ENCODE measurements at regions not wholly inside any gene's neighbourhood (a gene's known extent, or its start where the extent isn't known, plus 50 kb on each side); places are given as distances from the start of the nearest gene placed in this dataset.

DNA sequence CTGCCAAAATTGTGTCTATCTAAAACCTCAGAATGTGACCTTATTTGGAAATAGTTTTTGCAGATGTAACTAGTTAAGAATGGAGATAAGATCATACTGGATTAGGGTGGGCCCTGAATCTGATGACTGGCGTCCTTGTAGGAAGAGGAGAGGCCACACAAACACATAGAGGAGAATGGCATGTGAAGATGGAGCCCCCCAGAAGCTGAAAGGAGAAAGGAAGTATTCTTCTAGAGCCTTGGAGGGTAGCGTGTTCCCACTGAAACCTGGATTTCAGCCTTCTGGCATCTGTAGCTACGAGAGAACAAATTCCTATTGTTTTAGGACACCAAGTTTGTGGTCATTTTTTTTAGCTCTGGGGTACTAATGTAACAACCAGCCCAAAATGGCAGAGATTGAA is 423.0 kb upstream of the TPM1 start:
- no peaks in the 10 kb centered on the region for H3K36me3 ChIP-seq (ENCODE audit: control insufficient read depth in 2 of 2, extremely low read depth in 1 of 2, insufficient read depth in 2 of 2, low read length in 2 of 2)
- no peak overlapping the region for H3K9ac ChIP-seq (ENCODE audit: control insufficient read depth, extremely low read depth, insufficient read depth, low read length)
- DNase-seq (ENCODE audit: low read depth, low spot score), result no peak
- H3K4me2 ChIP-seq (ENCODE audit: control insufficient read depth, extremely low read depth, insufficient read depth, low read depth, low read length), result no peak overlapping the region
- no peaks in the 10 kb centered on the region for H4K20me1 ChIP-seq (ENCODE audit: control insufficient read depth, extremely low read depth, insufficient read depth, low read length)
- peaks cover 2% of the 10 kb centered on the region for H3K9me1 ChIP-seq (ENCODE audit: control insufficient read depth, extremely low read depth, insufficient read depth, low read length)
- no peak overlapping the region for H3K4me3 ChIP-seq (ENCODE audit: control insufficient read depth in 2 of 3, extremely low read depth in 1 of 3, insufficient read depth in 2 of 3, low read depth in 1 of 3, low read length in 3 of 3)
- H3K79me2 ChIP-seq (ENCODE audit: control insufficient read depth, insufficient read depth, low read length), result no peaks in the 10 kb centered on the region
- TF ChIP-seq, protein P1, sequence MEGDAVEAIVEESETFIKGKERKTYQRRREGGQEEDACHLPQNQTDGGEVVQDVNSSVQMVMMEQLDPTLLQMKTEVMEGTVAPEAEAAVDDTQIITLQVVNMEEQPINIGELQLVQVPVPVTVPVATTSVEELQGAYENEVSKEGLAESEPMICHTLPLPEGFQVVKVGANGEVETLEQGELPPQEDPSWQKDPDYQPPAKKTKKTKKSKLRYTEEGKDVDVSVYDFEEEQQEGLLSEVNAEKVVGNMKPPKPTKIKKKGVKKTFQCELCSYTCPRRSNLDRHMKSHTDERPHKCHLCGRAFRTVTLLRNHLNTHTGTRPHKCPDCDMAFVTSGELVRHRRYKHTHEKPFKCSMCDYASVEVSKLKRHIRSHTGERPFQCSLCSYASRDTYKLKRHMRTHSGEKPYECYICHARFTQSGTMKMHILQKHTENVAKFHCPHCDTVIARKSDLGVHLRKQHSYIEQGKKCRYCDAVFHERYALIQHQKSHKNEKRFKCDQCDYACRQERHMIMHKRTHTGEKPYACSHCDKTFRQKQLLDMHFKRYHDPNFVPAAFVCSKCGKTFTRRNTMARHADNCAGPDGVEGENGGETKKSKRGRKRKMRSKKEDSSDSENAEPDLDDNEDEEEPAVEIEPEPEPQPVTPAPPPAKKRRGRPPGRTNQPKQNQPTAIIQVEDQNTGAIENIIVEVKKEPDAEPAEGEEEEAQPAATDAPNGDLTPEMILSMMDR (optimal IDR thresholded peaks at IDR 0.05 in 1 of 3, IDR thresholded peaks at IDR 0.05 in 1 of 3, conservative IDR thresholded peaks at IDR 0.05 in 1 of 3; ENCODE audit: extremely low read depth in 1 of 3, insufficient read depth in 2 of 3, low read length in 3 of 3), result no peak
- TF ChIP-seq EZH2 (IDR thresholded peaks at IDR 0.05; ENCODE audit: low read length), result no peak
- H3K4me1 ChIP-seq (ENCODE audit: control insufficient read depth, extremely low read depth, insufficient read depth, low read length), result peaks cover 18% of the 10 kb centered on the region
- H2AFZ ChIP-seq (ENCODE audit: control insufficient read depth, low read length), result no peak overlapping the region
- FAIRE-seq, result no peak
- no peaks in the 10 kb centered on the region for H3K27me3 ChIP-seq (ENCODE audit: control insufficient read depth, extremely low read depth, insufficient read depth, low read length)
- no peak overlapping the region for H3K27ac ChIP-seq (ENCODE audit: control insufficient read depth, insufficient read depth, low read length)
- dilution Hi-C loops (cut with MboI; ENCODE audit: extremely low pct_ligation_motif_present, low sequenced_read_pairs), result no loop called here
- no peaks in the 10 kb centered on the region for H3K9me3 ChIP-seq (ENCODE audit: control insufficient read depth, low read depth, low read length)

- H3K36me3 ChIP-seq (ENCODE audit: control insufficient read depth in 2 of 2, extremely low read depth in 1 of 2, insufficient read depth in 2 of 2, low read length in 2 of 2), result no peaks in the 10 kb centered on the region
- no peaks in the 10 kb centered on the region for H3K79me2 ChIP-seq (ENCODE audit: control insufficient read depth, insufficient read depth, low read length)
- no peak overlapping the region for H3K27ac ChIP-seq (ENCODE audit: control insufficient read depth, insufficient read depth, low read length)
- H3K4me3 ChIP-seq (ENCODE audit: control insufficient read depth in 2 of 3, extremely low read depth in 1 of 3, insufficient read depth in 2 of 3, low read depth in 1 of 3, low read length in 3 of 3), result no peak overlapping the region
- peaks cover 2% of the 10 kb centered on the region for H3K9me1 ChIP-seq (ENCODE audit: control insufficient read depth, extremely low read depth, insufficient read depth, low read length)
- no peaks in the 10 kb centered on the region for H3K27me3 ChIP-seq (ENCODE audit: control insufficient read depth, extremely low read depth, insufficient read depth, low read length)
- no peak for DNase-seq (ENCODE audit: low read depth, low spot score)
- no peak overlapping the region for H3K4me2 ChIP-seq (ENCODE audit: control insufficient read depth, extremely low read depth, insufficient read depth, low read depth, low read length)
- peaks cover 27% of the 10 kb centered on the region for H3K4me1 ChIP-seq (ENCODE audit: control insufficient read depth, extremely low read depth, insufficient read depth, low read length)
- FAIRE-seq, result no peak
- TF ChIP-seq EZH2 (IDR thresholded peaks at IDR 0.05; ENCODE audit: low read length), result no peak
- TF ChIP-seq, protein P1 (optimal IDR thresholded peaks at IDR 0.05 in 1 of 3, IDR thresholded peaks at IDR 0.05 in 1 of 3, conservative IDR thresholded peaks at IDR 0.05 in 1 of 3; ENCODE audit: extremely low read depth in 1 of 3, insufficient read depth in 2 of 3, low read length in 3 of 3), result no peak
- no peaks in the 10 kb centered on the region for H4K20me1 ChIP-seq (ENCODE audit: control insufficient read depth, extremely low read depth, insufficient read depth, low read length)
- dilution Hi-C loops (cut with MboI; ENCODE audit: extremely low pct_ligation_motif_present, low sequenced_read_pairs), result no loop called here
- H2AFZ ChIP-seq (ENCODE audit: control insufficient read depth, low read length), result no peak overlapping the region
- no peak overlapping the region for H3K9ac ChIP-seq (ENCODE audit: control insufficient read depth, extremely low read depth, insufficient read depth, low read length)
- H3K9me3 ChIP-seq (ENCODE audit: control insufficient read depth, low read depth, low read length), result no peaks in the 10 kb centered on the region
Measured at GRCh38 chr15:62622775-62623174, 419.8 kb upstream of the TPM1 start.

Measured in keratinocyte (primary cell).